HEK293T (cell line): ENCODE measurements at regions not wholly inside any gene's neighbourhood (a gene's known extent, or its start where the extent isn't known, plus 50 kb on each side); places are given as distances from the start of the nearest gene placed in this dataset.

ENCODE experiments used
- CTCF ChIA-PET: fragments of 350-600 bp; formaldehyde crosslinking; extraction: SDS; loops from one replicate; lab custom pipeline; 2021; ENCODE audit warnings: antibody characterized with exemption, inconsistent platforms; lab: Yijun Ruan, JAX
- POLR2A ChIA-PET: fragments of 350-600 bp; formaldehyde crosslinking; extraction: SDS; loops from one replicate; lab custom pipeline; 2020; ENCODE audit warnings: antibody characterized with exemption, inconsistent platforms; lab: Yijun Ruan, JAX
- DNase-seq: peaks from one replicate; pipeline ENCODE4 v3.0.0; 2012; ENCODE audit warnings: mixed read lengths; ENCODE audit errors: extremely low spot score
- ARNT ChIP-seq: fragments of 450-650 bp; IDR thresholded peaks from 2 replicates; pipeline ENCODE4 v1.6.1; 2017; ENCODE audit warnings: mild to moderate bottlenecking
- BHLHE40 ChIP-seq: fragments of 450-650 bp; IDR thresholded peaks from 2 replicates; pipeline ENCODE4 v1.6.1; 2016; ENCODE audit warnings: mild to moderate bottlenecking, moderate library complexity, borderline replicate concordance
- CTBP1 ChIP-seq: fragments of 450-650 bp; IDR thresholded peaks from 2 replicates; pipeline ENCODE4 v1.6.1; 2016; ENCODE audit warnings: borderline replicate concordance
- ELF4 ChIP-seq: fragments of 450-650 bp; IDR thresholded peaks from 2 replicates; pipeline ENCODE4 v1.6.1; 2017; ENCODE audit warnings: antibody characterized with exemption
- FOXA1 ChIP-seq: fragments of 450-650 bp; IDR thresholded peaks from 2 replicates; pipeline ENCODE4 v1.6.1; 2016; ENCODE audit warnings: mild to moderate bottlenecking
- FOXK2 ChIP-seq: fragments of 450-650 bp; IDR thresholded peaks from 2 replicates; pipeline ENCODE4 v1.6.1; 2016; ENCODE audit warnings: mild to moderate bottlenecking
- FOXM1 ChIP-seq: fragments of 450-650 bp; IDR thresholded peaks from 2 replicates; pipeline ENCODE4 v1.6.1; 2017; ENCODE audit warnings: mild to moderate bottlenecking, borderline replicate concordance
- HDGF ChIP-seq: fragments of 450-650 bp; IDR thresholded peaks from 2 replicates; pipeline ENCODE4 v1.6.1; 2017; ENCODE audit warnings: antibody characterized with exemption, borderline replicate concordance
- L3MBTL2 ChIP-seq: fragments of 450-650 bp; conservative IDR thresholded peaks from 2 replicates; pipeline ENCODE4 v1.6.1; 2016; ENCODE audit warnings: mild to moderate bottlenecking
- LEF1 ChIP-seq: fragments of 450-650 bp; IDR thresholded peaks from 2 replicates; pipeline ENCODE4 v1.6.1; 2017; ENCODE audit warnings: mild to moderate bottlenecking, borderline replicate concordance
- NFRKB ChIP-seq: fragments of 450-650 bp; IDR thresholded peaks from 2 replicates; pipeline ENCODE4 v1.6.1; 2016; ENCODE audit warnings: mild to moderate bottlenecking, moderate library complexity
- SP1 ChIP-seq: fragments of 450-650 bp; IDR thresholded peaks from 2 replicates; pipeline ENCODE4 v1.6.1; 2017
- SUZ12 ChIP-seq: fragments of 450-650 bp; IDR thresholded peaks from 2 replicates; pipeline ENCODE4 v1.6.1; 2016; ENCODE audit warnings: mild to moderate bottlenecking
- TARDBP ChIP-seq: fragments of 450-650 bp; IDR thresholded peaks from 2 replicates; pipeline ENCODE4 v1.6.1; 2016
- ZNF384 ChIP-seq: fragments of 450-650 bp; IDR thresholded peaks from 2 replicates; pipeline ENCODE4 v1.6.1; 2016
- TF ChIP-seq, protein P1 (sequence below): fragments of 450-650 bp; IDR thresholded peaks from 2 replicates; pipeline ENCODE4 v1.6.1; 2016

DNA sequence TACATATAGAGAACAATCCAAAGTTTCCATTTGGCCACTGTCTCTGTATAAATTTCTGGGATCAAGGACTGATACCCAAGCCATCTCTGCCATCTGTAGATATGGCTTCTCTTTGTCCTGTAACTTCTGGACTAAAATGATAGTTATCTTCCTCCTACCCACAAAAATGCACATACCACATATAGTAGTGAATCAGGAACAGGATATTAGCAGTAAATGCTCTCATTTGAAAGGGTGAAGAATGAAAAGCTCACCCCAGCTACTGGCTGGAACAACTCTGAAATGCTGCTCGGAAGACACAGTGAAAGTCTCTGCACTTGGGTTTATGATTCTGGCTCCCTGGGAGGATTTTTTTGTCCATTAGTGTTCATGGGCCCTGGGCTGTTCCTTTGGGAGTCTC lies 856.4 kb upstream of the LRRC4C start:
- ChIA-PET CTCF (no interaction called here), POLR2A (no interaction called here)
- no peak for DNase-seq
- TF ChIP-seq ARNT (no peak), TARDBP (no peak), NFRKB (no peak), ELF4 (no peak), SP1 (no peak), HDGF (no peak), SUZ12 (no peak), L3MBTL2 (no peak), BHLHE40 (no peak)
- TF ChIP-seq, protein P1, sequence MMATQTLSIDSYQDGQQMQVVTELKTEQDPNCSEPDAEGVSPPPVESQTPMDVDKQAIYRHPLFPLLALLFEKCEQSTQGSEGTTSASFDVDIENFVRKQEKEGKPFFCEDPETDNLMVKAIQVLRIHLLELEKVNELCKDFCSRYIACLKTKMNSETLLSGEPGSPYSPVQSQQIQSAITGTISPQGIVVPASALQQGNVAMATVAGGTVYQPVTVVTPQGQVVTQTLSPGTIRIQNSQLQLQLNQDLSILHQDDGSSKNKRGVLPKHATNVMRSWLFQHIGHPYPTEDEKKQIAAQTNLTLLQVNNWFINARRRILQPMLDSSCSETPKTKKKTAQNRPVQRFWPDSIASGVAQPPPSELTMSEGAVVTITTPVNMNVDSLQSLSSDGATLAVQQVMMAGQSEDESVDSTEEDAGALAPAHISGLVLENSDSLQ, result no peak

DNA sequence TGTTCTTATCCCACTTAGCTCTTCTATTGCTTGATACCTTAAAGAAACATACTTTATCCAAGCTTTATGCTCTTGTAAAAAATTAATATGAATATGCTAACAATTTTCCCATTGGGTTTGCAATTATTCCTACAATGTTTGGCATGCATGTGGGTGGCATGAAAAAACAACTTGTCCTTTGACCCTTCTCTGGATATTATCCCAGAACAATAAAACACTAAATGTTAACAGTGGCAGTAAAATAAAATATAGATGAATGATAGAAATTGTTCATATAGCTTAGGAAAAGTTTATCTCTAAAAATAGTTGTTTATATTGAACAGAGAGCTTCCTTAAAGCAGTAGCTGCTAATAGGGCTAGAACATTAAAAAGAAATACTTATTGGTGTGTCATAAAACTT lies 860.5 kb upstream of the LRRC4C start:
- ChIA-PET POLR2A (no interaction called here), CTCF (no interaction called here)
- no peak for DNase-seq
- TF ChIP-seq NFRKB (no peak), L3MBTL2 (no peak), ARNT (no peak), CTBP1 (no peak), FOXA1 (no peak), ELF4 (no peak), LEF1 (no peak), ZNF384 (no peak), HDGF (no peak), BHLHE40 (no peak)

DNA sequence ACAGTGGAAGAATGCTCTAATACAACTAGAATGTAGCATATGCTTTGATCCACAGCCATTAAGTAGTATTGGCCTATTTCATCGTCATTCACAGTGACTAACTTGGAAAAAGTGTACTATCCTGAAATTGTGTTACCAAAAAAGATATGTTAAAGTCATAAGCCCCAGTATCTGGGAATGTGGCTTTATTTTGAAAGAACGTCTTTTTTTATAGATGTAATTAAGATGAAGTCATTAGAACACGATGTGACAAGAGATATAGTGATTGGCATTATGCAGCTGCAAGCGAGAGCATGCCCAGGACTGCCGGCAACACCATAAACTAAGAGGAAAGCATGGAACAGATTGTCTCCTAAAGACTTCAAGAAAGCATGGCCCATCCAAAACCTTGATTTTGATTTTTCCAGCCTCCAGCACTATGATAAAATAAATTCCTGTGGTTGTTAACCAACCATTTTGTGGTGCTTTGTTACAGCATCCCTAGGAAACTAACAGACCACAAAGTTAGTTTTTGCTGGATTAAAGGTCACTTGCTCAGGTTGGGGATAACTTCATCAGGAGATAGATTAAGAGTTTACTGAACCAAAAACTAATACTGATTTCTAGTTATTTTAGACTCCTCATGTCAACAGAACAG lies 870.6 kb upstream of the LRRC4C start:
- TF ChIP-seq SUZ12 (no peak), LEF1 (no peak), ELF4 (no peak), ARNT (no peak), SP1 (no peak), FOXK2 (no peak), NFRKB (no peak), L3MBTL2 (no peak), FOXA1 (no peak), BHLHE40 (no peak), TARDBP (no peak), HDGF (no peak), CTBP1 (no peak), FOXM1 (no peak), ZNF384 (no peak)
- TF ChIP-seq, protein P1, result no peak
- CTCF ChIA-PET, result no interaction called here
- no peak for DNase-seq
- POLR2A ChIA-PET, result no interaction called here

DNA sequence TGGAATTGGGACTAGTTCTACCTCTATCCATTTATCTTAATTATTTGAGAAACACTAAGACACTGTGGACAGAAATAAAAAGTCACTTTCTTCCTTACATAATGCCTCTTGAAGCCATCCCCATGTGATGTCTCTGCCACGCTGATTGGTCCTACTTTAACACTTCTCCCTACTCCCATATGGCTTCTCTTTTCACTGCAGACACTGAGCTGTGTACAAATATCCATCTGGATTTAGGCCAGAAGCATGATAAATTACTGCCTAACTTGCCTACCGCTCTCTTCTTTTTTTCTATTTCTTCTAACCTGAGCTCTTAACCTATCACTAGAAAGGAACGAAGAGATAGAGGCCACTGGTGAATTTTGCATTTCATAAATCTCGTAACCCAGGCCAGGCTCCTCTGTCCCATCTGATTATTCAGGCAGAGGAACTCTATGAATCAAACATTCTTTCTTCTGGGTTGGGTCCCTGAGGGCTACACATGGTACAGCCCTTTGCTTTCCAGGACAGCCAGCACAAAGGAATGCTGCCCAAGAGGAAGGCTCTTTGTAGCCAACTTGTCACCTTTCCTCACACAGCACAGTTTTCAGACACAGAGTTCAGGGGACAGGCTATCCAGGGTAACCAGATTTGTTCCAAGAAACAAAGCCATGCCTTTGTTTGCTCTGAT lies 878.5 kb upstream of the LRRC4C start:
- TF ChIP-seq ARNT (no peak), FOXM1 (no peak), BHLHE40 (no peak), LEF1 (no peak), SUZ12 (no peak), FOXK2 (no peak), CTBP1 (no peak), ZNF384 (no peak), HDGF (no peak), TARDBP (no peak), SP1 (no peak), L3MBTL2 (no peak), NFRKB (no peak), FOXA1 (no peak), ELF4 (no peak)
- TF ChIP-seq, protein P1, result no peak
- ChIA-PET CTCF (no interaction called here), POLR2A (no interaction called here)
- no peak for DNase-seq

DNA sequence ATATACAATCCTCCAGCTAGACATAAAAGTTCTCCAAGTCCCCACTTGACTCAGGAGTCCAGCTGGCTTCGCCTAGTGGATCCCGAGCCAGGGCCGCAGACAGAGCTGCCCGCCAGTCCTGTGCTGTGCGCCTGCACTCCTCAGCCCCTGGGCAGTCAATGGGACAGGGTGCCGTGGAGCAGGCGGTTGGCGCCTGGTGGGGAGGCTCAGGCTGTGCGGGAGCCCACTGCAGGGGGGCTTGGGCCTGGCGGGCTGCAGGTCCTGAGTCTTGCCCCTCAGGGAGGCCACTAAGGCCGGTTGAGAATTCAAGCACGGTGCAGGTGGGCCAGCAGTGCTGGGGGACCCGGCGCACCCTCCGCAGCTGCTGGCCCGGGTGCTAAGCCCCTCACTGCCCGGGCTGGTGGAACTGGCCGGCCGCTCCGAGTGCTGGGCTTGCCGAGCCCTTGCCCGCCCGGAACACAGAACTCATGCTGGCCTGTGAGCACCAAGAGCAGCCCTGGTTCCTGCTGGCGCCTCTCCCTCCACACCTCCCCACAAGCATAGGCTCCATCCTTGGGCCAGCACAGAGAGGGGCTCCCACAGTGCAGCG lies 884.8 kb upstream of the LRRC4C start:
- ChIA-PET CTCF (no interaction called here), POLR2A (no interaction called here)
- TF ChIP-seq SUZ12 (no peak), SP1 (no peak), TARDBP (no peak)
- DNase-seq, result no peak

DNA sequence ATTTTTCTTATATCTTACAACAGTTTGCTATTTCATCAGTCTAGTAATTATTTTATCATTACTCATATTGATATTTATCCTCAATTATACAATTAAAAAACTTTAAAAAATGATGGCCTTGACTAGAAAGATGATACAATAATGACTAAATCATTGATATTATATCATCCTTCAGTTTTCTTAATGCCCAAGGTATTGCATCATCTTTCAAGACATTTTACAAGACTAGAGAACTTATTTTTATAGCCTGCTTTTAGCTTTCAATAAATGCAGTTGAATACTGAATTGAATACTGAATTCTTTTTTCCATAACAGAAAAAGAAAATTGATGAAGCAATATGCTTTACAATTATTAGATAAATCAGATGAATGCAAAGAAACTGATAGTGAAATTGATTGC lies 886.5 kb upstream of the LRRC4C start:
- ChIA-PET POLR2A (no interaction called here), CTCF (no interaction called here)
- DNase-seq, result no peak
- TF ChIP-seq L3MBTL2 (no peak), SP1 (no peak), HDGF (no peak), SUZ12 (no peak), ELF4 (no peak), FOXA1 (no peak), NFRKB (no peak), TARDBP (no peak), FOXM1 (no peak), FOXK2 (no peak), ZNF384 (no peak), ARNT (no peak)
